ENCODE measurements at regions not wholly inside any gene's neighbourhood (a gene's known extent, or its start where the extent isn't known, plus 50 kb on each side); places are given as distances from the start of the nearest gene placed in this dataset.
"Not testable (repeated sequence)": the region's sequence is repeated elsewhere in the genome, so short reads cannot be mapped to it uniquely, and the experiment has no call there.

DNA sequence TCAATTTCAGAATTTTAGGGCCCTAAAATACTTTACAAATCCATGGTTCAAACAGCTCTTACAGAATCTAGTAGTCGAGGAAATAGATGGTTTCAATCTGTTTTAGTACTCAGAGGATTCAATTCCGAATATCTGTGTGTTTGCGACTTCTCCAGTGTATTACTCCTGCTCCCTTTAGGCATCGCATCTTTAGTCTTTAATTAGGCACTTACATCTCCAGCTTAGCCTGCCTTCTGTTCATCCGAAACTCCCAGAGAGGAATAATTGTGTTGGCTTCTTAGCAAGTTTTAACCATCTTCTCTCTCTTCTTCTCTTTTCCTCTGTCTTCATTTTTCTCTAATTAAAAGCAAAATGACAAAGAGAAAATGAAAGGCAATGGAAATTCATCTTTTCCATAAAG is 1901.3 kb upstream of the TENM3 start:
- TF ChIP-seq, protein P1, sequence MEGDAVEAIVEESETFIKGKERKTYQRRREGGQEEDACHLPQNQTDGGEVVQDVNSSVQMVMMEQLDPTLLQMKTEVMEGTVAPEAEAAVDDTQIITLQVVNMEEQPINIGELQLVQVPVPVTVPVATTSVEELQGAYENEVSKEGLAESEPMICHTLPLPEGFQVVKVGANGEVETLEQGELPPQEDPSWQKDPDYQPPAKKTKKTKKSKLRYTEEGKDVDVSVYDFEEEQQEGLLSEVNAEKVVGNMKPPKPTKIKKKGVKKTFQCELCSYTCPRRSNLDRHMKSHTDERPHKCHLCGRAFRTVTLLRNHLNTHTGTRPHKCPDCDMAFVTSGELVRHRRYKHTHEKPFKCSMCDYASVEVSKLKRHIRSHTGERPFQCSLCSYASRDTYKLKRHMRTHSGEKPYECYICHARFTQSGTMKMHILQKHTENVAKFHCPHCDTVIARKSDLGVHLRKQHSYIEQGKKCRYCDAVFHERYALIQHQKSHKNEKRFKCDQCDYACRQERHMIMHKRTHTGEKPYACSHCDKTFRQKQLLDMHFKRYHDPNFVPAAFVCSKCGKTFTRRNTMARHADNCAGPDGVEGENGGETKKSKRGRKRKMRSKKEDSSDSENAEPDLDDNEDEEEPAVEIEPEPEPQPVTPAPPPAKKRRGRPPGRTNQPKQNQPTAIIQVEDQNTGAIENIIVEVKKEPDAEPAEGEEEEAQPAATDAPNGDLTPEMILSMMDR (IDR thresholded peaks at IDR 0.05; ENCODE audit: low read depth, low read length, missing control alignments): no peak
- no peak overlapping the region for H3K4me3 ChIP-seq (replicated peaks; ENCODE audit: low read depth, low read length)
- no peak for DNase-seq (ENCODE audit: extremely low read depth, low read depth)

DNA sequence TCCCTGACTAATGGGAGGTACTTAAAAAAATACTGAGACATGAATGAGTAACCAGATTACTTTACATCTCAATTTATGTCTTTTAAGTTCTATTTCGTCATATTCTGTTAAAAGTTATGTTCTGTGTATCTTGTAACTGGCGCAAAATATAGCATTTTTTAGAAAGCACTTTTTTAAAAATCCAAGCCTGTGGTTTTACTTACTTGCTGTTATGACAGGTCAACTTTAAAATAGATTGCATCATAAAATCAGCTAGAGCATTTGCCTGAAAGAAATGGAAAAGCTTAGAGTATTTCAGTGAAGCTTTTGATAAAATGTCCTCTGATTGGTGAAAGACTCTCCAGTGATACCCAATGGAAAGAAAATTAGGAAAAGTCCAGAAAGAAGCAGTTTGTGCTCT is 1892.3 kb upstream of the TENM3 start:
- no peak for DNase-seq (ENCODE audit: extremely low read depth, low read depth)
- TF ChIP-seq, protein P1 (IDR thresholded peaks at IDR 0.05; ENCODE audit: low read depth, low read length, missing control alignments): no peak

DNA sequence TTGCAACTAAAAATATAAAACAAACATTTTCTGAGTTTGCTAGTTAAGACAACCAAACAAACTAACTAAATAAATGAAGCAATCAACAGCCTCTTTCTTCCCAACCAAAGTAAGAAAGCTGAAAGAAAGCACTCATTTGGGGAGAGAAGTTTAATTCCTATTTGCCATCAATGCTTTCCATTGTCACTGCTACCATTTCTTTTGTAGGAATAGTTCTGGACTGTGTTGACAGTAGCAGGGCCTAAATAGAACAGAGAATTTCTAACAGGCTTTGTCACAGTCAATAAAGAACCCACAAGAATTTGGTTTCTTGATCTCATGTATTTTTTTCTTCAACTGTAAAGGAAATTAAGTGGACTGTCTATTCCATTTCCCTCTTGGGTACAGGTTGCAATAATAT is 1886.4 kb upstream of the TENM3 start:
- H3K4me3 ChIP-seq (replicated peaks; ENCODE audit: low read depth, low read length): no peak overlapping the region
- TF ChIP-seq, protein P1 (IDR thresholded peaks at IDR 0.05; ENCODE audit: low read depth, low read length, missing control alignments): no peak
- DNase-seq (ENCODE audit: extremely low read depth, low read depth): no peak

More for the DNA sequence above, 1892.3 kb upstream of the TENM3 start:
- H3K4me3 ChIP-seq (replicated peaks; ENCODE audit: low read depth, low read length): no peak overlapping the region

DNA sequence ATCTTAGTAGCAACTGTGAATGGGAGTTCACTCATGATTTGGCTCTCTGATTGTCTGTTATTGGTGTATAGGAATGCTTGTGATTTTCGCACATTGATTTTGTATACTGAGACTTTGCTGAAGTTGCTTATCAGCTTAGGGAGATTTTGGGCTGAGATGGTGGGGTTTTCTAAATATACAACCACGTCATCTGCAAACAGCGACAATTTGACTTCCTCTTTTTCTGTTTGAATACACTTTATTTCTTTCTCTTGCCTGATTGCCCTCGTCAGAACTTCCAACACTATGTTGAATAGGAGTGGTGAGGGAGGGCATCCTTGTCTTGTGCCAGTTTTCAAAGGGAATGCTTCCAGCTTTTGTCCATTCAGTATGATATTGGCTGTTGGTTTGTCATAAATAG is 1883.1 kb upstream of the TENM3 start:
- DNase-seq (ENCODE audit: extremely low read depth, low read depth); H3K4me3 ChIP-seq (replicated peaks; ENCODE audit: low read depth, low read length): not testable (repeated sequence)

DNA sequence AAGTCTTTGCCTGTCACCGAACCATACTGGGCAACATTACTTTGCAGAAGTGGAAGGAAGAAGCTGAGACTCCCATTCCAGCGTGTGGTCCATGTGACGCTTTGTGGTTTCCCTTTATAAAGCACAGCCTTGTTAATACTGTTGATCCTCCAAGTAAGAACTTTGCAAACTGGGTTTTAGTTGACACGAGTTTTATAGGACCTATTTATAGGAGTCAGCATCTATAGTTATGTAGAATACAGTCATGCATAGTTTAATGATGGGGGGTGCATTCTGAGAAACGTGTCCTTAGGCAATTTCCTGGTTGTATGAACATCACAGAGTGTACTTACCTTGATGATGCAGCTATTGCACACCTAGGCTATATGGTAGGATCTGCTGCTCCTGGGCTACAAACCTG is 1879.4 kb upstream of the TENM3 start:
- TF ChIP-seq, protein P1 (IDR thresholded peaks at IDR 0.05; ENCODE audit: low read depth, low read length, missing control alignments): no peak
- no peak overlapping the region for H3K4me3 ChIP-seq (replicated peaks; ENCODE audit: low read depth, low read length)
- no peak for DNase-seq (ENCODE audit: extremely low read depth, low read depth)

DNA sequence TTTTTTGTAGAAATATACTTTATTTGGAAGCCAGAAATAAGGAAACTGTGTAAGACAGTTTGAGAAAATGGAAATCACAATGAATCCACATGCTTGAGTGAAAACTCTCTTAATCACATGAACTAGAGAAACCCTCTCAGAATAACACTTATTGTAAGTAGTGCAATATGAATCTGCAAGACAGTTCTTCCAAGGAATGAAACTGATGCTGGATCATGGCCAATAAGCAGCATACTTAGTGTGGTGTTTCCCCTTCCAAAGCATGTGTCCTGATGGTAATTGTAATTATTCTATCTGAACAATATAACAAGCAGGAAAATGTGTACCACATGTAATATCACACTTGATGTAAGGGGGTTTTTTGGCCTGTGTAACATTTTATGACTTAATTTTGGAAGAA is 1870.5 kb upstream of the TENM3 start:
- TF ChIP-seq, protein P1 (IDR thresholded peaks at IDR 0.05; ENCODE audit: low read depth, low read length, missing control alignments): no peak
- H3K4me3 ChIP-seq (replicated peaks; ENCODE audit: low read depth, low read length): no peak overlapping the region
- no peak for DNase-seq (ENCODE audit: extremely low read depth, low read depth)

DNA sequence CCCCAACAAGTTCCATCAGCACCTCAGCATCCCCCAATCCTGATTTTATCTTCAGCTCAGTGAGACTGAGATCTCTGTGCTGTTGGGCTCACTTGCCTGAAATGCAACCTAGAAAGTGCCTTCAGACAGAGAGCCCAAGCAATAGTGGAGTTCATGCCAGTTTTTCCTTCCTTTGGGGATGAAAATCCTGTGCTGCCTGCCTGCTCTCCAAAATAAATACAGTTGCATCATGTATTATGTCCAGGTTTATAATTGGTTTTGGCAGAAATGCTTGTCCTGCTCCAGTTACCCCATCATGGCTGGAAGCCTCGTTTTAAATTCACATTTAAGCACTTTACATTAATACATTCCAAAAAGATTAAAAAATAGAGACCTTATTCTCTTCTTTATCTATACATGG is 1865.5 kb upstream of the TENM3 start:
- DNase-seq (ENCODE audit: extremely low read depth, low read depth): no peak
- TF ChIP-seq, protein P1 (IDR thresholded peaks at IDR 0.05; ENCODE audit: low read depth, low read length, missing control alignments): no peak
- no peak overlapping the region for H3K4me3 ChIP-seq (replicated peaks; ENCODE audit: low read depth, low read length)

Measured in HFF-Myc (cell line).